Endodermal cell (in vitro differentiated cells): ENCODE measurements at regions not wholly inside any gene's neighbourhood (a gene's known extent, or its start where the extent isn't known, plus 50 kb on each side); places are given as distances from the start of the nearest gene placed in this dataset.
A peak's percentile ranks its signal among the peaks of the same experiment; 100 is the strongest.

Source experiments
- DNase-seq: peaks from one replicate; pipeline ENCODE4 v3.0.0-alpha.2; 2017
- H3K27ac ChIP-seq: 2 replicates; pipeline ENCODE4 v1.5.1; 2013; ENCODE audit warnings: mild to moderate bottlenecking, low read depth, low read length, moderate library complexity
- H3K27me3 ChIP-seq: 2 replicates; pipeline ENCODE4 v1.6.1; 2013; ENCODE audit warnings: mild to moderate bottlenecking, low read length, moderate library complexity; ENCODE audit not compliant: insufficient read depth, control insufficient read depth, poor library complexity, severe bottlenecking
- H3K36me3 ChIP-seq: 2 replicates; pipeline ENCODE4 v1.7.0; 2013; ENCODE audit warnings: mild to moderate bottlenecking, low read length, moderate library complexity; ENCODE audit not compliant: control insufficient read depth, insufficient read depth
- H3K4me1 ChIP-seq: one replicate; pipeline ENCODE4 v1.7.0; 2013; ENCODE audit warnings: low read length; ENCODE audit not compliant: control insufficient read depth, insufficient read depth
- H3K4me3 ChIP-seq: 2 replicates; pipeline ENCODE4 v1.5.1; 2013; ENCODE audit warnings: mild to moderate bottlenecking, low read length, moderate library complexity
- H3K9ac ChIP-seq: 2 replicates; pipeline ENCODE4 v1.6.1; 2013; ENCODE audit warnings: mild to moderate bottlenecking, low read length, moderate library complexity; ENCODE audit not compliant: poor library complexity, severe bottlenecking; ENCODE audit errors: extremely low read depth
- H3K9me3 ChIP-seq: 2 replicates; pipeline ENCODE4 v1.6.1; 2013; ENCODE audit warnings: mild to moderate bottlenecking, low read length, moderate library complexity; ENCODE audit not compliant: control insufficient read depth
- H3K27ac Mint-ChIP-seq: 2 replicates; pipeline ENCODE4 v1.8.0; 2020; ENCODE audit warnings: mixed read lengths
- H3K27me3 Mint-ChIP-seq: 2 replicates; pipeline ENCODE4 v1.8.0; 2021; ENCODE audit warnings: mild to moderate bottlenecking, mixed read lengths; ENCODE audit not compliant: insufficient read depth
- H3K36me3 Mint-ChIP-seq: 2 replicates; pipeline ENCODE4 v1.8.0; 2020; ENCODE audit warnings: low read depth, mixed read lengths
- H3K4me1 Mint-ChIP-seq: 2 replicates; pipeline ENCODE4 v1.8.0; 2020; ENCODE audit warnings: mixed read lengths
- H3K4me3 Mint-ChIP-seq: 2 replicates; pipeline ENCODE4 v1.8.0; 2020; ENCODE audit warnings: mild to moderate bottlenecking, moderate library complexity, mixed read lengths
- H3K9me3 Mint-ChIP-seq: 2 replicates; pipeline ENCODE4 v1.8.0; 2020; ENCODE audit warnings: mild to moderate bottlenecking, mixed read lengths
- CTCF ChIP-seq: fragments of 200-600 bp; sonication (generic); conservative IDR thresholded peaks from 2 replicates; pipeline ENCODE4 v1.5.0; 2021; ENCODE audit warnings: antibody characterized with exemption, mild to moderate bottlenecking
- WGBS, 2 experiments: methylation state at CpG; one replicate each; pipeline versions ENCODE4 v1.1.5 to v1.1.7; 2013; ENCODE audit warnings: missing lambda C conversion rate in 2 of 2, mixed read lengths in 1 of 2; ENCODE audit not compliant: insufficient coverage in 1 of 2, insufficient read length in 1 of 2; 5-methylcytosine and 5-hydroxymethylcytosine counted together

DNA sequence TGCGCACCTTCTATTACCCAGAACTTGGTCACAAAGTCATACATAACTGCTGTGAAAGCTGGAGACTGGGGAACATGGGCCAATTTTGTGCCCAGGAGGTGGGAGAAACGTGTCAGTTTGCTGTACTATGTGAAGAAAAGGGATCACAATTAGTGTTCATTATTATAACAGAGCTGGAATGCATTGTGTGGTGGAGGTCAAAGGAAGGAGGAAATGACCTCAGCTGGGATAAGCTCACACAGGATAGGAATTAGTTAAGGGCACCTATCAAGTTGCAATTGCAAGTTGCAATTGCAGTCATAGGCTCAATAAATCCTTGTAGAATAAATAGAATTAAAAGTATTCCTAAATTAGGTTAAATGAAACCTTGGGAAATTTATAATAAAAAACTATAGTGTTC, 103.9 kb upstream of the OBI1 start:
- Mint-ChIP-seq H3K4me3 (no peak overlapping the region), H3K27me3 (no peaks in the 10 kb centered on the region), H3K4me1 (no peaks in the 10 kb centered on the region), H3K36me3 (no peaks in the 10 kb centered on the region), H3K9me3 (no peaks in the 10 kb centered on the region), H3K27ac (no peak overlapping the region)
- Histone ChIP-seq H3K27ac (no peak overlapping the region), H3K9ac (no peak overlapping the region), H3K4me3 (no peak overlapping the region), H3K36me3 (no peaks in the 10 kb centered on the region), H3K27me3 (no peaks in the 10 kb centered on the region), H3K9me3 (no peaks in the 10 kb centered on the region), H3K4me1 (no peaks in the 10 kb centered on the region)
- DNase-seq, result no peak
- TF ChIP-seq CTCF, result no peak
- 70 to 77% methylated on average over 2 of the region's 2 CpGs for WGBS, 2 experiments

- DNase-seq, result no peak
- peaks cover 3% of the 10 kb centered on the region for H3K27me3 Mint-ChIP-seq
- 91 to 93% methylated on average over 2 to 5 of the region's 5 CpGs for WGBS, 2 experiments
Measured at GRCh38 chr13:78759704-78760103, 100.7 kb upstream of the OBI1 start.

DNA sequence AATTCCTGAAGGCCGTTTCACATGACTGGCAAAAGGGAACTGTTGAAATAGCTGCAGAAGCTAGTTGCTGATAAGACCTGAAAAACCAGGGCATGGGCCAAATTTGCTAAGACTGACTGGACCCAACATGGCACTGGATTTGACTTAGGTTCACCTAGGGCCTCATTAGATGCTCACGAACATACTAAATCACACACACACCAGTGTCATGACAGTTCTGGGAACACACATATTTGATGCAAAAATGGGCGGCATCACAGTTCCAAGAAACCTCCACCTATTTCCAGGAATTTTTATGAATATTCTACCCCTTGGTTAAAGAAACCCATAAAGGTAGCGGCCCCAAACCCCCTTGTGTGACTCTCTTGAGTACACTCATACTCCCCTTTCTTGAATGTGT, 99.6 kb upstream of the OBI1 start:
- Mint-ChIP-seq H3K36me3 (no peaks in the 10 kb centered on the region), H3K4me1 (no peaks in the 10 kb centered on the region), H3K27me3 (peaks cover 3% of the 10 kb centered on the region), H3K4me3 (no peak overlapping the region), H3K27ac (no peak overlapping the region), H3K9me3 (no peaks in the 10 kb centered on the region)
- no peak for TF ChIP-seq CTCF
- DNase-seq, result no peak
- Histone ChIP-seq H3K36me3 (no peaks in the 10 kb centered on the region), H3K9me3 (no peaks in the 10 kb centered on the region), H3K9ac (no peak overlapping the region), H3K4me3 (no peak overlapping the region), H3K27ac (no peak overlapping the region), H3K27me3 (no peaks in the 10 kb centered on the region), H3K4me1 (no peaks in the 10 kb centered on the region)
- 94 to 100% methylated on average over 3 to 4 of the region's 4 CpGs for WGBS, 2 experiments

More at GRCh38 chr13:78759704-78760103, 100.7 kb upstream of the OBI1 start:
- H3K4me3 Mint-ChIP-seq, result no peak overlapping the region
- no peak overlapping the region for H3K27ac Mint-ChIP-seq
- no peaks in the 10 kb centered on the region for H3K4me1 Mint-ChIP-seq
- H3K36me3 Mint-ChIP-seq, result no peaks in the 10 kb centered on the region
- no peaks in the 10 kb centered on the region for H3K9me3 Mint-ChIP-seq
- H3K36me3 ChIP-seq, result no peaks in the 10 kb centered on the region
- no peak overlapping the region for H3K9ac ChIP-seq
- no peaks in the 10 kb centered on the region for H3K4me1 ChIP-seq
- no peak overlapping the region for H3K27ac ChIP-seq
- peak; percentile 50 for TF ChIP-seq CTCF
- H3K9me3 ChIP-seq, result no peaks in the 10 kb centered on the region
- H3K4me3 ChIP-seq, result no peak overlapping the region
- H3K27me3 ChIP-seq, result no peaks in the 10 kb centered on the region
